ENCODE measurements at regions not wholly inside any gene's neighbourhood (a gene's known extent, or its start where the extent isn't known, plus 50 kb on each side); places are given as distances from the start of the nearest gene placed in this dataset.

DNA sequence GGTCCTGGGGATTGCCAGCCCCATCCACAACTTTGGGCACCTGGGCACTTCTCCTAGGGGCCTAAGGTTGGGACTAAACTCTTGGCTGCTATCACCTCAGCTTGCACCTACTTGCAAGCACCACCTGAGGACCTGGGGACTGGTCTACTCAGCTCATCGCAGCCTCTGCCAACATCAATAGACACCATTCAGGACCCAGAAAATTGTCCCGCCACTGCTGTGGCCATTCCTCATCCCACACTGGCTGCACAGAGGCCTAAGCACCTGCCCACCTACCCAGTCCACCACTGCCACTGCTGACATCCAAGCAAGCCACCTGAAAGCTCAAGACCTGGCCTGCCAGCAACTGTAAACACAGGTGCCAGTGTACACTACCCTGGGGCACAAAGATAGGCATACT, 234.1 kb downstream of the STK31 start:
- no peak for DNase-seq (ENCODE audit: insufficient read length, low spot score, missing footprints)
- H3K27me3 ChIP-seq (ENCODE audit: insufficient read depth, low read length), result no peaks in the 10 kb centered on the region

DNA sequence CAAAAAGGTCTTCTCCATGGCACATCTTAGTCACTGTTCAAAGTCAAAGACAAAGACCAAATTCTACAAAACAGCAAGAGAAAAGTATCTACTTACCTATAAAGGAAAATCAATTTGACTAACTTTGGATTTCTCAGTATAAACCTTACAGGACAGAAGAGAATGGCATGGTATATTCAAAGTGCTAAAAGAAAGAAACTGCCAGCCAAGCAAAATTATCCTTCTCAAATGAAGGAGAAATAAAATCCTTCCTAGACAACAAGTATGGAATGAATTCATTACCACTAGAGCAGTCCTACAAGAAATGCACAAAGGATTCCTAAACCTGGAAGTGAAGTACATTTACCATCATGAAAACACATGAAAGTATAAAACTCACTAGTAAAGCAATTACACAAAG, 235.5 kb downstream of the STK31 start:
- Histone ChIP-seq H3K27ac (ENCODE audit: low read depth, low read length) (no peak overlapping the region), H3K4me1 (ENCODE audit: insufficient read depth, low read length) (no peaks in the 10 kb centered on the region), H3K4me3 (ENCODE audit: insufficient read depth, low read length) (no peak overlapping the region), H3K27me3 (ENCODE audit: insufficient read depth, low read length) (no peaks in the 10 kb centered on the region), H3K36me3 (ENCODE audit: insufficient read depth, low read length) (no peaks in the 10 kb centered on the region), H3K79me2 (ENCODE audit: insufficient read depth, low read length) (no peaks in the 10 kb centered on the region), H2AFZ (ENCODE audit: low read length) (no peak overlapping the region), H3K4me2 (ENCODE audit: insufficient read depth, low read length) (no peak overlapping the region), H4K20me1 (ENCODE audit: insufficient read depth, low read length) (no peaks in the 10 kb centered on the region), H3K9me3 (ENCODE audit: low read depth, low read length) (no peaks in the 10 kb centered on the region)
- TF ChIP-seq, protein P1, sequence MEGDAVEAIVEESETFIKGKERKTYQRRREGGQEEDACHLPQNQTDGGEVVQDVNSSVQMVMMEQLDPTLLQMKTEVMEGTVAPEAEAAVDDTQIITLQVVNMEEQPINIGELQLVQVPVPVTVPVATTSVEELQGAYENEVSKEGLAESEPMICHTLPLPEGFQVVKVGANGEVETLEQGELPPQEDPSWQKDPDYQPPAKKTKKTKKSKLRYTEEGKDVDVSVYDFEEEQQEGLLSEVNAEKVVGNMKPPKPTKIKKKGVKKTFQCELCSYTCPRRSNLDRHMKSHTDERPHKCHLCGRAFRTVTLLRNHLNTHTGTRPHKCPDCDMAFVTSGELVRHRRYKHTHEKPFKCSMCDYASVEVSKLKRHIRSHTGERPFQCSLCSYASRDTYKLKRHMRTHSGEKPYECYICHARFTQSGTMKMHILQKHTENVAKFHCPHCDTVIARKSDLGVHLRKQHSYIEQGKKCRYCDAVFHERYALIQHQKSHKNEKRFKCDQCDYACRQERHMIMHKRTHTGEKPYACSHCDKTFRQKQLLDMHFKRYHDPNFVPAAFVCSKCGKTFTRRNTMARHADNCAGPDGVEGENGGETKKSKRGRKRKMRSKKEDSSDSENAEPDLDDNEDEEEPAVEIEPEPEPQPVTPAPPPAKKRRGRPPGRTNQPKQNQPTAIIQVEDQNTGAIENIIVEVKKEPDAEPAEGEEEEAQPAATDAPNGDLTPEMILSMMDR (IDR thresholded peaks at IDR 0.05; ENCODE audit: extremely low read depth, low read depth, low read length), result no peak
- DNase-seq (ENCODE audit: insufficient read length, low spot score, missing footprints), result no peak

More for the DNA sequence above, 234.1 kb downstream of the STK31 start:
- no peaks in the 10 kb centered on the region for H4K20me1 ChIP-seq (ENCODE audit: insufficient read depth, low read length)
- no peak overlapping the region for H3K4me2 ChIP-seq (ENCODE audit: insufficient read depth, low read length)
- no peaks in the 10 kb centered on the region for H3K36me3 ChIP-seq (ENCODE audit: insufficient read depth, low read length)
- H3K79me2 ChIP-seq (ENCODE audit: insufficient read depth, low read length), result no peaks in the 10 kb centered on the region
- H3K27ac ChIP-seq (ENCODE audit: low read depth, low read length), result no peak overlapping the region
- no peak overlapping the region for H2AFZ ChIP-seq (ENCODE audit: low read length)
- no peaks in the 10 kb centered on the region for H3K4me1 ChIP-seq (ENCODE audit: insufficient read depth, low read length)
- no peaks in the 10 kb centered on the region for H3K9me3 ChIP-seq (ENCODE audit: low read depth, low read length)
- H3K4me3 ChIP-seq (ENCODE audit: insufficient read depth, low read length), result no peak overlapping the region
- TF ChIP-seq, protein P1 (IDR thresholded peaks at IDR 0.05; ENCODE audit: extremely low read depth, low read depth, low read length), result no peak

DNA sequence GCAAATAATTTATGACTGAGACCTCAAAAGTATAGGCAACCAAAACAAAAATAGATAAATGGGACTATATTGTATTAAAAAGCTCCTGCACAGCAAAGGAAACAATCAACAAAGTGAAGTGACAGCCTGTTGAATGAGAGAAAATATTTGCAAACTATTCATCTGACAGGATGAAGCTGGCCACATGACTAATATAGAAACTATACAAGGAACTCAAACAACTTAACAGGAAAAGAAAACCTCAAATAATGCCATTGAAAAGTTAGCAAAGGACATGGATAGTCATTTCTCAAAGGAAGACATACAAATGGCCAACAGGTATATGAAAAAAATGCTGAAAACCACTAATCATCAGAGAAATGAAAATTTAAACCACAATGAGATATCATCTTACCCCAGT, 245.1 kb downstream of the STK31 start:
- Histone ChIP-seq H4K20me1 (ENCODE audit: insufficient read depth, low read length) (no peaks in the 10 kb centered on the region), H3K4me1 (ENCODE audit: insufficient read depth, low read length) (no peaks in the 10 kb centered on the region), H2AFZ (ENCODE audit: low read length) (no peak overlapping the region), H3K79me2 (ENCODE audit: insufficient read depth, low read length) (no peaks in the 10 kb centered on the region), H3K4me3 (ENCODE audit: insufficient read depth, low read length) (no peak overlapping the region), H3K27me3 (ENCODE audit: insufficient read depth, low read length) (no peaks in the 10 kb centered on the region), H3K9me3 (ENCODE audit: low read depth, low read length) (no peaks in the 10 kb centered on the region), H3K27ac (ENCODE audit: low read depth, low read length) (no peak overlapping the region), H3K4me2 (ENCODE audit: insufficient read depth, low read length) (no peak overlapping the region), H3K36me3 (ENCODE audit: insufficient read depth, low read length) (no peaks in the 10 kb centered on the region)
- TF ChIP-seq, protein P1 (IDR thresholded peaks at IDR 0.05; ENCODE audit: extremely low read depth, low read depth, low read length), result no peak
- no peak for DNase-seq (ENCODE audit: insufficient read length, low spot score, missing footprints)

DNA sequence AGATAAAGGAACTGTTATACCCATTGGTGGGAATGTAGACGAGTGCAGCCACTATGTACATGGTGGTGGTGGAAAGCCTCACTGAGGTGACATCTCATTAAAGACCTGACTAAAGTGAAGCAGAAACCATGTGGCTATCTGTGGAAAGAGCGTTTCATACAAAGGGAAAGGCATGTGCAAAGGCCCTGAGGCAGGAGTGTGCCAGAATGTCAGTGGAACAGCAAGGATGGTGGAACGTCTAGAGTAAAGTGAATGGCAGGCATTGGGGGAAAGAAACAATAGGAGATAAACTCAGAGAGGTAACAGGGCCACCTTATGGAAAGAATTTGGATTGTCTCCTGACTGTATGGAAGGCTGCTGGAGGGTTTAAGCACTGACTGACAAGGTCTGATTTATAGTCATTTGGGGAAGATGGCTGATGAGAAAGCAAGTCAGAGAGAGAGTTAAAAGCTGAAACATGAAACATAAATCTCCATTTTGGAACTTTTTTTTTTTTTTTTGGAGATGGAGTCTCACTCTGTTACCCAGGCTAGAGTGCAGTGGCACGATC, 245.7 kb downstream of the STK31 start:
- no peaks in the 10 kb centered on the region for H3K79me2 ChIP-seq (ENCODE audit: insufficient read depth, low read length)
- no peaks in the 10 kb centered on the region for H3K36me3 ChIP-seq (ENCODE audit: insufficient read depth, low read length)
- H2AFZ ChIP-seq (ENCODE audit: low read length), result no peak overlapping the region
- TF ChIP-seq, protein P1 (IDR thresholded peaks at IDR 0.05; ENCODE audit: extremely low read depth, low read depth, low read length), result no peak
- H3K4me1 ChIP-seq (ENCODE audit: insufficient read depth, low read length), result no peaks in the 10 kb centered on the region
- H3K9me3 ChIP-seq (ENCODE audit: low read depth, low read length), result no peaks in the 10 kb centered on the region
- no peak overlapping the region for H3K4me2 ChIP-seq (ENCODE audit: insufficient read depth, low read length)
- no peaks in the 10 kb centered on the region for H3K27me3 ChIP-seq (ENCODE audit: insufficient read depth, low read length)
- DNase-seq (ENCODE audit: insufficient read length, low spot score, missing footprints), result no peak
- no peak overlapping the region for H3K4me3 ChIP-seq (ENCODE audit: insufficient read depth, low read length)
- H3K27ac ChIP-seq (ENCODE audit: low read depth, low read length), result no peak overlapping the region
- H4K20me1 ChIP-seq (ENCODE audit: insufficient read depth, low read length), result no peaks in the 10 kb centered on the region
